OCI-LY1 (cell line): ENCODE measurements at regions not wholly inside any gene's neighbourhood (a gene's known extent, or its start where the extent isn't known, plus 50 kb on each side); places are given as distances from the start of the nearest gene placed in this dataset.
A peak's percentile ranks its signal among the peaks of the same experiment; 100 is the strongest.
"Not testable (repeated sequence)": the region's sequence is repeated elsewhere in the genome, so short reads cannot be mapped to it uniquely, and the experiment has no call there.

Experiments
- H2AFZ ChIP-seq: fragments of 200-600 bp; sonication (generic), shearing (Covaris generic); 2 replicates; pipeline ENCODE4 v1.6.0; 2014; ENCODE audit warnings: antibody characterized with exemption, mild to moderate bottlenecking, low read length
- H3F3A ChIP-seq: fragments of 200-600 bp; sonication (generic), shearing (Covaris generic); 2 replicates; pipeline ENCODE4 v1.6.0; 2014; ENCODE audit warnings: mild to moderate bottlenecking, antibody characterized with exemption, low read length, moderate library complexity; ENCODE audit not compliant: insufficient read depth
- H3K27ac ChIP-seq: fragments of 200-600 bp; sonication (generic); 2 replicates; pipeline ENCODE4 v1.5.1; 2014; ENCODE audit warnings: low read length, mixed run types, mild to moderate bottlenecking, low read depth; ENCODE audit not compliant: poor library complexity, severe bottlenecking
- H3K27me3 ChIP-seq: fragments of 200-600 bp; sonication (generic); 2 replicates; pipeline ENCODE4 v1.6.0; 2014; ENCODE audit warnings: antibody characterized with exemption, mild to moderate bottlenecking, low read length, moderate library complexity; ENCODE audit not compliant: insufficient read depth
- H3K36me3 ChIP-seq: fragments of 200-600 bp; sonication (generic); 2 replicates; pipeline ENCODE4 v1.6.1; 2014; ENCODE audit warnings: mild to moderate bottlenecking, antibody characterized with exemption, low read length, moderate library complexity, mixed read lengths; ENCODE audit not compliant: insufficient read depth
- H3K4me1 ChIP-seq: fragments of 200-600 bp; sonication (generic); 2 replicates; pipeline ENCODE4 v1.5.1; 2014; ENCODE audit warnings: mild to moderate bottlenecking, low read length, moderate library complexity; ENCODE audit not compliant: insufficient read depth, severe bottlenecking
- H3K4me2 ChIP-seq: fragments of 200-600 bp; sonication (generic), shearing (Covaris generic); 2 replicates; pipeline ENCODE4 v1.6.1; 2014; ENCODE audit warnings: low read length
- H3K4me3 ChIP-seq: fragments of 200-600 bp; sonication (generic); 2 replicates; pipeline ENCODE4 v1.5.1; 2014; ENCODE audit warnings: low read length, low read depth, mild to moderate bottlenecking, mixed read lengths; ENCODE audit not compliant: poor library complexity, severe bottlenecking
- H3K79me2 ChIP-seq: fragments of 200-600 bp; shearing (Covaris generic); 2 replicates; pipeline ENCODE4 v1.6.1; 2016; ENCODE audit warnings: mixed run types, low read length, mixed read lengths; ENCODE audit not compliant: insufficient read depth
- H3K9ac ChIP-seq: fragments of 200-600 bp; sonication (generic), shearing (Covaris generic); 2 replicates; pipeline ENCODE4 v1.6.1; 2014; ENCODE audit warnings: mild to moderate bottlenecking, low read length, mixed read lengths
- H3K9me2 ChIP-seq: fragments of 200-600 bp; sonication (generic), shearing (Covaris generic); 2 replicates; pipeline ENCODE4 v1.6.1; 2014; ENCODE audit warnings: low read depth, mild to moderate bottlenecking, low read length, mixed read lengths
- H3K9me3 ChIP-seq: fragments of 200-600 bp; shearing (Covaris generic); 2 replicates; pipeline ENCODE4 v1.6.1; 2014; ENCODE audit warnings: low read length, mixed read lengths
- H4K20me1 ChIP-seq: fragments of 200-600 bp; sonication (generic), shearing (Covaris generic); 2 replicates; pipeline ENCODE4 v1.6.0; 2016; ENCODE audit warnings: mild to moderate bottlenecking, low read length; ENCODE audit not compliant: insufficient read depth
- EZH2 ChIP-seq: fragments of 200-600 bp; sonication (generic), shearing (Covaris generic); IDR thresholded peaks from 2 replicates; pipeline ENCODE4 v1.8.0; 2017; ENCODE audit warnings: borderline replicate concordance, mixed run types, mild to moderate bottlenecking, antibody characterized with exemption, low read length, moderate library complexity, mixed read lengths
- TF ChIP-seq, protein P1 (sequence below): fragments of 200-600 bp; sonication (generic), shearing (Covaris generic); IDR thresholded peaks from 2 replicates; pipeline ENCODE4 v1.5.1; 2017; ENCODE audit warnings: mild to moderate bottlenecking, antibody characterized with exemption, low read length, moderate library complexity, mixed read lengths

DNA sequence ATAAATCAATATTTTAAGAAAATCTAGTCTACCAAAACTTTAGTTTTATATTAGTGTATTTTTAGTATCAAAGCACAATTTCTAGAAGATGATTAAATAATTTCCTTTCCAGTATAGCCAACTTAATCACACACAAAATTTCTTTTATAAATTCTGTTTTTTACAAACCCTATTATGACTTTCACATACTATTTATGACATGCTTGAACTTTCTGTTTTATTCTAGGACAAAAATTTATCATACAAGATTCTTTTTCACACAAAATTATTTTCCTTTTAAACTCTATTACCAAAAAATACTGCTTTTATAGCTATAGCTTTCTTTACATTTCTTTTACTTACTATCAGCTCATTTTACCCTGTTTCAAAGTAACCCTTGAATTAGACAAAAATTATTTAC is 149.5 kb downstream of the OR13H1 start:
- Histone ChIP-seq H4K20me1 (no peaks in the 10 kb centered on the region), H3K36me3 (no peaks in the 10 kb centered on the region), H3K4me3 (no peak overlapping the region), H3K9me3 (no peaks in the 10 kb centered on the region), H3F3A (no peaks in the 10 kb centered on the region), H2AFZ (no peak overlapping the region), H3K9me2 (no peaks in the 10 kb centered on the region), H3K79me2 (no peaks in the 10 kb centered on the region), H3K4me2 (no peak overlapping the region), H3K27ac (no peak overlapping the region), H3K9ac (no peak overlapping the region), H3K27me3 (no peaks in the 10 kb centered on the region), H3K4me1 (no peaks in the 10 kb centered on the region)
- no peak for TF ChIP-seq EZH2
- TF ChIP-seq, protein P1, sequence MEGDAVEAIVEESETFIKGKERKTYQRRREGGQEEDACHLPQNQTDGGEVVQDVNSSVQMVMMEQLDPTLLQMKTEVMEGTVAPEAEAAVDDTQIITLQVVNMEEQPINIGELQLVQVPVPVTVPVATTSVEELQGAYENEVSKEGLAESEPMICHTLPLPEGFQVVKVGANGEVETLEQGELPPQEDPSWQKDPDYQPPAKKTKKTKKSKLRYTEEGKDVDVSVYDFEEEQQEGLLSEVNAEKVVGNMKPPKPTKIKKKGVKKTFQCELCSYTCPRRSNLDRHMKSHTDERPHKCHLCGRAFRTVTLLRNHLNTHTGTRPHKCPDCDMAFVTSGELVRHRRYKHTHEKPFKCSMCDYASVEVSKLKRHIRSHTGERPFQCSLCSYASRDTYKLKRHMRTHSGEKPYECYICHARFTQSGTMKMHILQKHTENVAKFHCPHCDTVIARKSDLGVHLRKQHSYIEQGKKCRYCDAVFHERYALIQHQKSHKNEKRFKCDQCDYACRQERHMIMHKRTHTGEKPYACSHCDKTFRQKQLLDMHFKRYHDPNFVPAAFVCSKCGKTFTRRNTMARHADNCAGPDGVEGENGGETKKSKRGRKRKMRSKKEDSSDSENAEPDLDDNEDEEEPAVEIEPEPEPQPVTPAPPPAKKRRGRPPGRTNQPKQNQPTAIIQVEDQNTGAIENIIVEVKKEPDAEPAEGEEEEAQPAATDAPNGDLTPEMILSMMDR, result no peak

DNA sequence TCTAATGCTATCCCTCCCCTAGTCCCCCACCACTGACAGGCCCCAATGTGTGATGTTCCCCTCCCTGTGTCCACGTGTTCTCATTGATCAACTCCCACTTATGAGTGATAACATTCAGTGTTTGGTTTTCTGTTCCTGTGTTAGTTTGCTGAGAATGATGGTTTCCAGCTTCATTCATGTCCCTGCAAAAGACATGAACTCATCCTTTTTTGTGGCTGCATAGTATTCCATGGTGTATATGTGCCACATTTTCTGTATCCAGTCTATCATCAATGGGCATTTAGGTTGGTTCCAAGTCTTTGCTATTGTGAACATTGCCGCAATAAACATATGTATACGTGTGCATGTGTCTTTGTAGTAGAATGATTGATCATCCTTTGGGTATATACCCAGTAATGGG is 153.1 kb downstream of the OR13H1 start:
- not testable (repeated sequence) for H3K4me1 ChIP-seq, H3K79me2 ChIP-seq, H2AFZ ChIP-seq, H3K9me3 ChIP-seq, H3K27me3 ChIP-seq, H3K4me2 ChIP-seq, H3K9ac ChIP-seq, H3K36me3 ChIP-seq, H4K20me1 ChIP-seq, H3K9me2 ChIP-seq, H3K27ac ChIP-seq, H3K4me3 ChIP-seq, H3F3A ChIP-seq

DNA sequence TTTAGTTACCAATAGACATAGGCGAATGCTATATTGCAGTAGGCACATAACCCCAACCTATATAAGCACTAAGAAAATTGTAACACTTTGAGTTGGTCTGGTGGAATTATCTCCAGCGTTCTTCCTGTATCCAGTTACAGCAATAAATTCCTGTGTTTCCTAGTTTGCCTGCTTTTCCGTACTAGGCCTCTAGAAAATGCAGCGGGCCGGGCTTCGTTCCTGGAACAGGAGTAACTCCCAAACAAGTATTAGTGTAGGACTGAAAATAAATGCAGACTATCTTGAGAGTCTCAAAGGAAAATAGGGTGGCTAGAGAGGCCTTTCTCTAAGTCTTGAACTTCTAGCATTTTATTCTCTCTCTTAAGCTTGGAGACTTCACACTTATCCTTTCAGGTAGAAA is 159.8 kb downstream of the OR13H1 start:
- H3K9me3 ChIP-seq, result no peaks in the 10 kb centered on the region
- no peaks in the 10 kb centered on the region for H3F3A ChIP-seq
- no peak overlapping the region for H2AFZ ChIP-seq
- peaks cover 10% of the 10 kb centered on the region for H3K4me1 ChIP-seq
- H3K9ac ChIP-seq, result no peak overlapping the region
- H3K4me2 ChIP-seq, result no peak overlapping the region
- H3K4me3 ChIP-seq, result no peak overlapping the region
- H3K27me3 ChIP-seq, result no peaks in the 10 kb centered on the region
- no peaks in the 10 kb centered on the region for H3K9me2 ChIP-seq
- no peaks in the 10 kb centered on the region for H3K36me3 ChIP-seq
- H4K20me1 ChIP-seq, result no peaks in the 10 kb centered on the region
- TF ChIP-seq EZH2, result no peak
- TF ChIP-seq, protein P1, result no peak
- no peaks in the 10 kb centered on the region for H3K79me2 ChIP-seq
- no peak overlapping the region for H3K27ac ChIP-seq

DNA sequence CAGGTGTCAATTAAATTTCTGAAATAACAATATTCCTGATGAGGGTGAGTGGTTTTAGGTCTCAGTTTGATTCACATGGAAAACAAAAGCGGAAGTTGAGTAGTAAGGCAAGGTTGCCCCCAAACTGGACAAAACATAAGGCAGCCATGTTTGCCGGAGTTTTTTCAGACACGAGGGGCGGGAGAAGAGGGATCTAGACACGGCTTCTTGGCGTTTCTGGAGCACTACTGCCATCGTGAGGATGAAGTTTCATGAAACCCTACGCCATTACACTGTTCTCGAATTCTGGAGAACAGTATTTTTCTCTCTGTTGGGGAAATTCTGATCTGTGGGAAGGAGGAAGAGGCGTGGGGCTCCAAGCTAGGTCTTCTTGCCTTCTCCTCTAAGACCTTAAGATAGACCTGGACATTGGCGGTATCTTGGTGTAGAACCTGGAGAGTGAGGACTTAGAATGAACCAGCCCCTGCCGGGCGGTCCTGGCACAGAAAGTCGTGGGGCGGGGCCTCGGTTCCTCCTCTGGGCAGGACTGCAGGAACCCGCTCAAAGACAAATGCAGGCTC is 160.3 kb downstream of the OR13H1 start:
- no peaks in the 10 kb centered on the region for H3K9me3 ChIP-seq
- no peaks in the 10 kb centered on the region for H4K20me1 ChIP-seq
- TF ChIP-seq EZH2, result no peak
- TF ChIP-seq, protein P1, result peak; percentile 11; the same call in 1 of the 2 replicates
- H3F3A ChIP-seq, result no peaks in the 10 kb centered on the region
- H3K27me3 ChIP-seq, result no peaks in the 10 kb centered on the region
- H3K9me2 ChIP-seq, result no peaks in the 10 kb centered on the region
- H2AFZ ChIP-seq, result no peak overlapping the region
- H3K27ac ChIP-seq, result no peak overlapping the region
- no peaks in the 10 kb centered on the region for H3K79me2 ChIP-seq
- H3K4me3 ChIP-seq, result peak overlapping the region; percentile 29
- H3K9ac ChIP-seq, result no peak overlapping the region
- peaks cover 10% of the 10 kb centered on the region for H3K4me1 ChIP-seq
- no peaks in the 10 kb centered on the region for H3K36me3 ChIP-seq
- 0 out of 2 replicates have a peak overlapping the region, but pooled peaks have one; percentile 32 for H3K4me2 ChIP-seq
